ENCODE measurements at regions not wholly inside any gene's neighbourhood (a gene's known extent, or its start where the extent isn't known, plus 50 kb on each side); places are given as distances from the start of the nearest gene placed in this dataset.

GRCh38 chr2:16043192-16043591 is 102.8 kb downstream of the MYCN start:
- no peak for TF ChIP-seq ZNF274 (IDR thresholded peaks at IDR 0.05; ENCODE audit: low read depth, low read length)
- no peak for TF ChIP-seq SUZ12 (IDR thresholded peaks at IDR 0.05; ENCODE audit: extremely low read depth, insufficient read depth, insufficient read length)
- no peak for TF ChIP-seq YY1 (IDR thresholded peaks at IDR 0.05; ENCODE audit: insufficient read depth, insufficient read length)
